Lower leg skin (tissue), 3 donors: ENCODE measurements at regions not wholly inside any gene's neighbourhood (a gene's known extent, or its start where the extent isn't known, plus 50 kb on each side); places are given as distances from the start of the nearest gene placed in this dataset.

Source experiments
- CTCF ChIP-seq, 3 donors: fragments of 450-650 bp; IDR thresholded peaks; one replicate each; pipeline ENCODE4 v1.5.1; 2016; ENCODE audit warnings: antibody characterized with exemption in 3 of 3, mild to moderate bottlenecking in 3 of 3, moderate library complexity in 2 of 3
- POLR2A ChIP-seq, 2 donors: fragments of 450-650 bp; IDR thresholded peaks; one replicate each; pipeline ENCODE4 v1.6.1; 2016 to 2017; ENCODE audit warnings: antibody characterized with exemption in 2 of 2, mild to moderate bottlenecking in 1 of 2, moderate library complexity in 1 of 2

- no peak for TF ChIP-seq CTCF (IDR thresholded peaks at IDR 0.05)
- TF ChIP-seq POLR2A (IDR thresholded peaks at IDR 0.05): no peak
Observed at GRCh38 chr13:52975969-52976368, 52.6 kb upstream of the OLFM4 start.
